ENCODE measurements at regions not wholly inside any gene's neighbourhood (a gene's known extent, or its start where the extent isn't known, plus 50 kb on each side); places are given as distances from the start of the nearest gene placed in this dataset.

GRCh38 chr10:69684020-69684980 lies 54.3 kb downstream of the FAM241B start:
- no peak for DNase-seq (ENCODE audit: low read depth)

DNA sequence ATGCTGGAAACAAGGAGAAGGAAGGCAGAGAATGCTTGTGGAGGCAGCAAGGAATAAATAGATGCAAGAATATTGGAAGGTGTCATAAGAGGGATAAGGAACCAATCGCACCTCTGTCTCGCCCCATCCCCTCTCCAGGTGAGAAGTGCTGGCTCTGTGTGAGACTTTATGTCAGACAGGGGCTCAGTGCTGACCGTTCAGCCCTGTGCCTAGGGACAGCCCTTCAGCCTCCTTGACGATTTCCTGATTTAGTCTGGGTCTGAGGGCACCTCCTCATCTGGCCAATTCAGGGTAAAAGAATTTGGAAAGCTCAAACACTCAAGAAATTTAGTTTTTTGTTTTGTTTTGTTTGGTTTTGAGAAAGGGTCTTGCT lies 54.9 kb downstream of the FAM241B start:
- no peak for DNase-seq (ENCODE audit: low read depth)

DNA sequence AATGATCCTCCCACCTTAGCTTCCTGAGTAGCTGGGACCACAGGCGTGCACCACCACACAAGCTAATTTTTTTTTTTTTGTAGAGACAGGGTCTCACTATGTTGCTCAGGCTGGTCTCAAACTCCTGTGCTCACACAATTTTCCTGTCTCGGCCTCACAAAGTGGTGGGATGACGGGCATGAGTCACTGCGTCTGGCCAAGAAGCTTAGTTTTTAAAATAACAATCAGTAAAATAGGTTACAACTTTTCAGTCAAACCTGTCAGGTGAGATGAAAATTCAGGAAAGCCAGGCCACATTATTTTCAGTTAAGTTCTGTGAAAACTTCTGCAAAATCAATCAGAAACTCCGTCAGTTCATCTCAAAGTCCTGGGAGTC lies 55.4 kb downstream of the FAM241B start:
- no peak for DNase-seq (ENCODE audit: low read depth)

DNA sequence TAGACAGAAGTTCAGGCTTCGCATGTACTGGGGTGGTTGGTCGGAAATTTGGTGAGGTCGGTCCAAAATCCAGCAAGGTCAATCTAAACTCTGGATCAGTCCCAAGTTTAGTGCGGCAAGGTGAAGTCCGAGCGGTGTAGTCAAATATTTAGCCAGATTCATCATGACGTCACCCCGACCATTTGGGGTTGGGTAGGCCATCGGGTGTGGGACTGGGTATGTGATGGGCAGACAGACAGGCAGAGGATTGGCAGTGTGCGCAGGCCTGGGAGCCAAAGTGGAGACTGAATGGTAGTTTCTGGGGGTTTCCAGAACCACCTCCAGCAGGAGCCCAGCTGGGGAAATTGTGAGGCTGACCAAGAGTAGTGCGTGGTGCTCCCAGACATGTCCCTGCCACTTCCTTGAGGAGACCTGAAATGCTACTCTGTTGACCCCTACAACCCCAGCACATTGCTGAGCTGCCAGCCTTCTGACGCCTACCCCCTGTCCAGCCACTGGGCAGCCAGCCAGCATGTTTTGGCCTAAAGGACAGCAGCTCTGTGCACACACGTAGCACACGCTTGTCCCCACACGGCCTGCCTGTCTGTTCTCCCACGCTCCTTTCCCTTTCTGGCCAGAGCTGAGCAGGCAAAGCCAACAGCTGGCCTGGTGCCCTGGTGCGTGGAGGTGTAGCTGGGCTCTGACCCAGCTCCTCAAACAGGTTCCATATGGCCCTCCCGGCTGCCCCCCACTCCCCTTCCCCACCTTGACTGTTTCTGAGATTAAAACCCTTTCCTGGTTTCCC lies 55.9 kb downstream of the FAM241B start:
- no peak for DNase-seq (ENCODE audit: low read depth)

DNA sequence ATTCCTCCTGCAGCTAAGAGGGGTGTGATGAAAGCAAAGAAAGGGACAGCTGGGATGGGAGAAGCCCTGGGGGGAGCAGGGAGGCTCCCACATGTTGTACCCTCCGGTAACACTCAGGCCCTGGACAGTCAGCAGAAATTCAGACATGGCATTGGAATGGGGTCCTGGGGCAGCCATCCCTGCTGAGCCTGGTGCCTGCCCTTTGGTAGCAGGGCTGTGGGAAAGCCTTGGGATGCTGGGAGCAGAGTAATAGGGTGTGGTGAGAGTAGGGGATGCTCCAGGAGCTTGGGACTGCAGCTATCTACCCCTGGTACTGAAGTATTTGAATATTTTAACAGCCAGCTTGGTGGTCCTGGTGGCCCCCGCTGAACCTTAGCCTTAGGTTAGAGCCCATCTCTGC lies 56.8 kb downstream of the FAM241B start:
- DNase-seq (ENCODE audit: low read depth) = no peak

DNA sequence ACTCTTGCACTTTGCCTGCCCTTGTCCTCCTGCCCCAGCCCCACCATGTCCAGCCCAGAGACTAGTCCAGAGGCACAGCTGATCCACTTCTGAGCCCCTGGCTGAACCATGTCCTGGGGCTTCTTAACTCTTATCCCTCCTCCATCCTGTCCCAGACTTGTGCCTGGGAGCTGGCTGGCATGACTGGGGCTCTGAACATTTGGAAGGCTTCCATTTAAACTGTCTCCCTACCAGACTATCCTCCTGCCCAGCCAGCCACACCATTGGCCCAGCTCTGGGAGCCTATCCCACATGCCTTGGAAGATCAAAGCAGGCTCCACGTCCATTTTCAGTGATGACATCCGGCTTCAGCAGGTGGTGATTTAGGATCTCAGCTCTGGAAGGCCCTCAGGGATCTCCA lies 57.4 kb downstream of the FAM241B start:
- no peak for DNase-seq (ENCODE audit: low read depth)

GRCh38 chr10:69692267-69692666 lies 62.2 kb downstream of the FAM241B start:
- no peak for DNase-seq (ENCODE audit: low read depth)

DNA sequence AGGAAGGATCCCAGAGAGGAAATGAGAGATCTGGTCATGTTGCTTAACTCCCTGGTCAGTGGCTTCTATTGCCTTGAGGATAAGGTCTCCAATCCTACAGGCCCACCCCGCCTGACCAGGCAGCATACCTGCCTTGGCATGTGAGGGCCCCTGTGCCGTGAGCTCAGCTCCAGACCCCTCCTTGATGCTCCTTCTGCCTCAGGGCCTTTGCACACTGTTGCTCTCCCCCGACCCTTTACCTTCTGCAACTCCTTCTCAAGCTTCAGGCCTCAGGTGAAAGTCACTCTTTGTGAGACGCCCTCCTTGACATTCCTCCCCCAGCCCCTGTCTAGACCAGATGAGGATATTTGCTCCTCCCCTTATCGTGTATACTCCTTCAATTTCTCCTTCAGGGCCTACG lies 62.8 kb downstream of the FAM241B start:
- DNase-seq (ENCODE audit: low read depth) = no peak

DNA sequence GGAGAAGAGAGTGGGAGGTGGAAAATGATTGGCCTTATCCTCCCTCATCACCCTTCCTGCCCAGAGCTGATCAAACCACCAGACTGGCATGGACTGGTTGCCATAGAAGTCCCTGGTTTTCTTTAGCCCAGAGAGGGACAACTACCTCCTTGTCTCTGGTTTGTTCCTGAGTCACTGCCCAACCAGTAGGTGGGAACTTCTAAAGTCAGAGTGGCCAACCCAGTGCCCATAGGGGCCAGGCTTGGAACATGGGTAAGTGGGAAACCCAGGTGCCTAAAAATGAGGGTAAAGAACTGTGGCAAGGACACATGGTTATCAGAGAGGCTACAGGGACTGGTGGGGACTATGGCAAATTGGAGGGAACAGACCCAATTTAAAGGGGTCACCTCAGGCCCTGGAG lies 63.8 kb downstream of the FAM241B start:
- no peak for DNase-seq (ENCODE audit: low read depth)

DNA sequence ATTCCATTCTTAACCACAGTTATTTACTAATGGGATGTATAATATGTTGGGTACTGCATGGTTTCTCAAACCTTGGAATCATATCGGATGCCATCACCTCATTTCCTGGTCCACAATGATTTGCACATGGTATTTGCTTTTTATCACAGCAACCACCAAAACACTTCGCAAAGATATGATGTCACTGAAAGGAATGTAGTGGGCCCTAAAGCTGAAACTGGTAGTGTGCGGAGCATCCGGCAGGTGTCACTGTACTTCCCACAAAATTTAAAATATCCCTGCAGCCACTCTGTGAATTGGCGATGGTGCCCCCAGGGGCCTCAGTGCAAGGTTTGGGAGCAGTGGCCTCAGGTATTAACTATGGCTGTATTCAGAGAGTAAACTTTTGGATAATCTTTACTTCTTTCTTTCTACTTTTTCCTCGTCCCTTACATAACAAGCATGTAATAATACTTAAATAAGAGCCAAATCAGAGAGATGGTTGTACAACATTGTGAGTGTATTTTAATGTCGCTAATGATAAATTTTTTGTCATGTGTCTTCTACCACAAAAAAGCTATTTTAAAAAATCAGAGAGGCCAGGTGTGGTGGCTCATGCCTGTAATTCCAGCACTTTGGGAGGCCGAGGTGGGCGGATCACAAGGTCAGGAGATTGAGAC lies 66.2 kb downstream of the FAM241B start:
- DNase-seq (ENCODE audit: low read depth) = no peak

- DNase-seq (ENCODE audit: low read depth) = no peak
Measured at GRCh38 chr10:69697006-69697405, 67.0 kb downstream of the FAM241B start.

- no peak for DNase-seq (ENCODE audit: low read depth)
Measured at GRCh38 chr10:69703256-69703655, 73.2 kb downstream of the FAM241B start.

- no peak for DNase-seq (ENCODE audit: low read depth)
Measured at GRCh38 chr10:69703766-69704630, 74.0 kb downstream of the FAM241B start.

DNA sequence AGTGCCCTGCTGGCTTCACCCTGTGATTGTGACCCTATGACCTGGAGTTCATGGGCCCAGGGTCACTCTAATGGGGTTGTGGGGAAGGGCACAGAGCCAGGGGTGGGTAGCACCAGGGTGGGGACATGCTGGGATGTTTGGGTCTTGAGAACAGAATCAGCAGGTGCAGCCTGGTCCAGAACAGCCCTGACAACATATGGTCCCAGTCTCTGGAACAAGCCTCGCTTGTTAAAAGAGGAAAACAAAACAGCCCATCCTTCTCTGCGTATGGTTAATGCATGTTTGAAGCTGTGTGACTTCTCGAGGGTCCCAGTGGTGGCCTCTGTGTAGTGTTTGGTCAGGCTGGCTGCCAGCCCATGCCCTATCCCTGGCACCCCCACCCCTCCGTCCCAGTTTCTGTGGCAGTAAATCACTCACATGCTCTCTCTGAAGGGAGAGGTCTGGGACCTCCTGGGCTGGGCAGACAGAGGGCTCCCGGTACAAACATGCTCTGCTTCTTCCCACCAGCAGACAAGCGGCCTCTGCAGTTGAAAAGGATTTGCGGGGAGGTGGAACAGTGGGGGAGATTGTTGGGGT lies 79.4 kb downstream of the FAM241B start:
- no peak for DNase-seq (ENCODE audit: low read depth)

GRCh38 chr10:69710008-69710888 lies 80.2 kb downstream of the FAM241B start:
- no peak for DNase-seq (ENCODE audit: low read depth)

- no peak for DNase-seq (ENCODE audit: low read depth)
Measured at GRCh38 chr10:69712342-69712741, 82.3 kb downstream of the FAM241B start.

DNA sequence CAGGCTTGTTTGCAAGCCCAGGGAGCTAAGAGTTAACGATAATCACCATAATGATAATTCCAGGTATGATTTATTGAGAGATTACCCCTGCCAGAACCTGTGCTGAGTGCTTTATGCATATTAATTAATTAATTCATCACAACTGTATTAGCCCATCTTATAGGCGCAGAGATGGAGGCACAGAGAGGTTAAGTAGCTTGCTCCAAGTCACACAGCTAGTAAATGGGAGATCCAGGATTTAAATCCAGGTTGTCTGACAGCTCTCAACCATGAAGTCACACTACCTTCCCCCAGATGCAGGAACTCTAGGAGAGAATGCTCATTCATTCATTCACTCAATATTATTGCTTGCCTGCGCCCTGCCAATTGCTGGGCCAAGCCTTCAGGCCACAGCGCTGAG lies 84.5 kb downstream of the FAM241B start:
- DNase-seq (ENCODE audit: low read depth) = no peak

GRCh38 chr10:69715156-69715898 lies 85.3 kb downstream of the FAM241B start:
- no peak for DNase-seq (ENCODE audit: low read depth)

- no peak for DNase-seq (ENCODE audit: low read depth)
Measured at GRCh38 chr10:69715899-69716606, 85.7 kb upstream of the COL13A1 start.
